ENCODE measurements at regions not wholly inside any gene's neighbourhood (a gene's known extent, or its start where the extent isn't known, plus 50 kb on each side); places are given as distances from the start of the nearest gene placed in this dataset.

DNA sequence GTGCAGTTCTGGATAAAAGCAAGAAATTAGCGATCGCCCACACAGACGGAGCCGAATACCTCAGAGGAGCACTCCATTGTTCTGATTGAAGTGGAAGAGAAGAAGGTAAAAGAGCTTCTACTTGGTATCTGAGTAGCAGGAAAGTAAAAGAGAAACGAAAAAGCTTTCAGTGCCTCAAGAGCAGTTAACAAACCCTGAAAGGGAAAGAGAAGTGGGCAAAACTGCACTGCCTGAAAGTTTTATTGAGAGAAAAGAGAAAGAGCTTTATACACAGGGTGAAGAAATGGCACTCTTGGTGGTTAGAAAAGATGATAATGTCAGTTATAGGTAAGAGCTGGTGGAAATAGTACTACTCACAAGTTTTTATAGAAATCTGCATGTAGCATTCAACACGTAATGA, 192.8 kb downstream of the CDCA7 start:
- TF ChIP-seq, protein P1, sequence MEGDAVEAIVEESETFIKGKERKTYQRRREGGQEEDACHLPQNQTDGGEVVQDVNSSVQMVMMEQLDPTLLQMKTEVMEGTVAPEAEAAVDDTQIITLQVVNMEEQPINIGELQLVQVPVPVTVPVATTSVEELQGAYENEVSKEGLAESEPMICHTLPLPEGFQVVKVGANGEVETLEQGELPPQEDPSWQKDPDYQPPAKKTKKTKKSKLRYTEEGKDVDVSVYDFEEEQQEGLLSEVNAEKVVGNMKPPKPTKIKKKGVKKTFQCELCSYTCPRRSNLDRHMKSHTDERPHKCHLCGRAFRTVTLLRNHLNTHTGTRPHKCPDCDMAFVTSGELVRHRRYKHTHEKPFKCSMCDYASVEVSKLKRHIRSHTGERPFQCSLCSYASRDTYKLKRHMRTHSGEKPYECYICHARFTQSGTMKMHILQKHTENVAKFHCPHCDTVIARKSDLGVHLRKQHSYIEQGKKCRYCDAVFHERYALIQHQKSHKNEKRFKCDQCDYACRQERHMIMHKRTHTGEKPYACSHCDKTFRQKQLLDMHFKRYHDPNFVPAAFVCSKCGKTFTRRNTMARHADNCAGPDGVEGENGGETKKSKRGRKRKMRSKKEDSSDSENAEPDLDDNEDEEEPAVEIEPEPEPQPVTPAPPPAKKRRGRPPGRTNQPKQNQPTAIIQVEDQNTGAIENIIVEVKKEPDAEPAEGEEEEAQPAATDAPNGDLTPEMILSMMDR (IDR thresholded peaks at IDR 0.05), result no peak
- TF ChIP-seq POLR2A (IDR thresholded peaks at IDR 0.05), result no peak
